ENCODE measurements at regions not wholly inside any gene's neighbourhood (a gene's known extent, or its start where the extent isn't known, plus 50 kb on each side); places are given as distances from the start of the nearest gene placed in this dataset.

DNA sequence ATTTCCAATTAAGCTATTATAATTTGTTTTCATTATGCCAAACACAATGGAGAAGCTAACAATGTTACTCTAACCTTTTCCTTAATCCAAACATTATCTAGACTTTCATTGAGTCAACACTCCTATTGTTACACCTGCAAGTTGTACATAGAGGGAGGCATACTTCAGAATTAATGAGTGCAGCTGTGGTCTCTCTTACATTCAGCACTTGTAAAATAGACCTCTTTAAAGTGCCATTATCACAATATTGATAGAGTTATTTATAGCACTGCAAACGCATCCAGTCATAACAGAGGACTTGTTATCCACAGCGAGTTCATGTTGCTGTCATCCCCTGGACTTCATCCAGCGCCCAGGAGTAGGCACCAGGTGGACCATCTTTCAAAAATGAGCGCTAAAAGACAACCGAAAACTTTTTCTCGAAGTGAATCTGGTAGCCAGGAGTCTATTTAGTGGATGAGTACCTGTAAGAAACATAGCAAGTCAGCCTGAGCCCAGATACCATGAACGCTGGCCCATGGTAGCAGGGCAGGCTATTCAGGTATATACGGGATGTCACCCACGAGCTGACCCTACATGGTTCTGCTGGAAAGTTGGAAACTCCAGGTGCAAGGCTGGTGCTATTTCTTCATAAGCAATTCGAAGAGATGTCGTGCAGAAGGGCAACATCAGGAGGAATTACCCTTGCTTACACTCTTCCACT, 70.6 kb upstream of the NFIA start:
- TF ChIP-seq, protein P1, sequence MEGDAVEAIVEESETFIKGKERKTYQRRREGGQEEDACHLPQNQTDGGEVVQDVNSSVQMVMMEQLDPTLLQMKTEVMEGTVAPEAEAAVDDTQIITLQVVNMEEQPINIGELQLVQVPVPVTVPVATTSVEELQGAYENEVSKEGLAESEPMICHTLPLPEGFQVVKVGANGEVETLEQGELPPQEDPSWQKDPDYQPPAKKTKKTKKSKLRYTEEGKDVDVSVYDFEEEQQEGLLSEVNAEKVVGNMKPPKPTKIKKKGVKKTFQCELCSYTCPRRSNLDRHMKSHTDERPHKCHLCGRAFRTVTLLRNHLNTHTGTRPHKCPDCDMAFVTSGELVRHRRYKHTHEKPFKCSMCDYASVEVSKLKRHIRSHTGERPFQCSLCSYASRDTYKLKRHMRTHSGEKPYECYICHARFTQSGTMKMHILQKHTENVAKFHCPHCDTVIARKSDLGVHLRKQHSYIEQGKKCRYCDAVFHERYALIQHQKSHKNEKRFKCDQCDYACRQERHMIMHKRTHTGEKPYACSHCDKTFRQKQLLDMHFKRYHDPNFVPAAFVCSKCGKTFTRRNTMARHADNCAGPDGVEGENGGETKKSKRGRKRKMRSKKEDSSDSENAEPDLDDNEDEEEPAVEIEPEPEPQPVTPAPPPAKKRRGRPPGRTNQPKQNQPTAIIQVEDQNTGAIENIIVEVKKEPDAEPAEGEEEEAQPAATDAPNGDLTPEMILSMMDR (IDR thresholded peaks at IDR 0.05; ENCODE audit: insufficient read depth, low read length, poor library complexity, severe bottlenecking) = no peak

DNA sequence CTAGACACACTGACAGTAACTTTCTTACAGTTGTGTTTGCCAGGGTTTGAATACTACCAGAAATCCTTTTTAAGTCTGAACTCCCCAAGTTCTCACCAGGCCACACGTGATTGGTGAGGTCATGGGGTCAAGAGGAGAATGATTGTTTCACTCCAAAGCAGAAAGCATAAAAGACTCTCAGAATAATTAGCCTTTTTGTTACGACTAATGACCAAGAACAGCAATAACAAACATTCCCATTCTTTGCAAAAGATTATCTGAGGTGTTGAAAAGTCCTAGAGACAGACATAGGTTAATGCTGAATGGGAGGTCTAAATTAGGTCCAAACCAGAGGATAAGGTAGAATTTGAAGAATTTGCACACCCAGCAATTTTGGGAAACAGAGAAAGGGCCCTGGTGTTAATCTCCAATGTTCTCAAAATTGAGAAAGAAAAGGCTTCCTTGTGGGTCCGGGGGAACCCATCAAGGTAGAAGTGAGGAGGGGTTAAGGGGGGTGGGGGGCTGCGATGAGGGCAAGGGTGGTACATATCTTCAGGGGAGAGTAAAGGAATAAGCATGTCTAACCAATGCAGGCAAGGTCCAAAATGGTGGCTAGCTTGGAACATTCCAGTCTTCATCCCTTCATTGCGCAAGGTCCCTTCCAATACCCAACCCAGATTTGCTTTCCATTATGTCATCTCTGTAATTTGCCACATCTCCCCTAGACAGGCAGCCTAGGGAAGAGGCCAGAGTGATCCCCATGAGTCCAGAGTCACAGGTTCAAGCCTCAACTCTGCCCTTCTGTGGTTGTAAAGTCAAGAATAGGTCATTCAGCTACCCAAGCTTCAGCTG, 74.6 kb upstream of the NFIA start:
- Histone ChIP-seq H3K36me3 (ENCODE audit: control insufficient read depth, insufficient read depth, low read length) (no peaks in the 10 kb centered on the region), H3K4me3 (ENCODE audit: low read depth, low read length) (no peak overlapping the region), H3K27me3 (ENCODE audit: control insufficient read depth, insufficient read depth, low read length) (peaks cover 2% of the 10 kb centered on the region)
- DNase-seq (ENCODE audit: low read depth) = no peak
- TF ChIP-seq, protein P1 (IDR thresholded peaks at IDR 0.05; ENCODE audit: insufficient read depth, low read length, poor library complexity, severe bottlenecking) = no peak

More for the DNA sequence above, 70.6 kb upstream of the NFIA start:
- Histone ChIP-seq H3K36me3 (ENCODE audit: control insufficient read depth, insufficient read depth, low read length) (no peaks in the 10 kb centered on the region), H3K4me3 (ENCODE audit: low read depth, low read length) (no peak overlapping the region), H3K27me3 (ENCODE audit: control insufficient read depth, insufficient read depth, low read length) (no peaks in the 10 kb centered on the region)
- DNase-seq (ENCODE audit: low read depth) = no peak

DNA sequence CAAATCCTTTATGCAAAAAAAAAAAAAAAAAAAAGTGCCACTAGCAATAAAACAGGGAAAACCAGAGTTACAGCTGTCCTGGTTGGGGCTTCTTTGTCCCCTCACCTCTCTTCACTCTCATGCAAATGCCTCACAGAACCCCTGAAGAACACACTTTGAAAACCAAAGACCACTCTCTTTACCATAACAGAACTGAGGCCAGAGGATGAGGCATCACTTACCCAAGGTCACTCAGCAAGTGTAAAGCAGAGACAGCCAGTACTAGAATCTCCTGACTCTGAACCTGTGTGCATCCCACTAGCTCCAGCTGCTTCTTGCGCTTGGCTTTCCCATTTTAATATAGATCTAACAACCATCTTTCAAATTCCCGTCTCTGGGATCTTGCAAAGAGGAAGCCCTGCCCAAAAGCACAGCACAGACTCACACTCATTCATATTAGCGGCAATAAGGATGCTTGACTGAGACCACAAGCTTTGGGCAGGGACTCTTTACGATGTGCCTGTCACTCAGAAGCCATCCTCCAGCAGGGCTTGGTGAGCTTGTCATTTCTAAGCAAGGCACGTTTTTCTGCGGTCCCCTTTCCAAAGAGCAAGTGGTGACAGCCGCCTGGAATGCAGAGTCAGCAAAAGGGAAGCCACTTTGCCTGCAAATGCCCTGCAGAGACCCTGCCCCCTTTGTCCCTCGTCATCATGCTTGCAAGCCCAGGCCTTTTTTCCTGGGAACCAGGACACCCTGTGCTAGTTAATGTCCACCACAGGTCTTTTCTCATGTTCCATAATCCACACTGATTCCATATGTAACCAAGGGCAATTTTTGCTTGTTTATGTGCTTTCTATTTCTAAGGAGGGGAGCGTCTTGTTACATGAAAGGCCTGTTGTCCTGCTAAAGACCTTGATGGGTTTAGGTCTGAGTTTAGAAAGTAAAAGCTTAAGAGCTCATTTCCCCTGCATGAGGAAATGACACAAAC, 76.5 kb upstream of the NFIA start:
- Histone ChIP-seq H3K36me3 (ENCODE audit: control insufficient read depth, insufficient read depth, low read length) (no peaks in the 10 kb centered on the region), H3K27me3 (ENCODE audit: control insufficient read depth, insufficient read depth, low read length) (peaks cover 2% of the 10 kb centered on the region), H3K4me3 (ENCODE audit: low read depth, low read length) (no peak overlapping the region)
- DNase-seq (ENCODE audit: low read depth) = no peak
- TF ChIP-seq, protein P1 (IDR thresholded peaks at IDR 0.05; ENCODE audit: insufficient read depth, low read length, poor library complexity, severe bottlenecking) = no peak

DNA sequence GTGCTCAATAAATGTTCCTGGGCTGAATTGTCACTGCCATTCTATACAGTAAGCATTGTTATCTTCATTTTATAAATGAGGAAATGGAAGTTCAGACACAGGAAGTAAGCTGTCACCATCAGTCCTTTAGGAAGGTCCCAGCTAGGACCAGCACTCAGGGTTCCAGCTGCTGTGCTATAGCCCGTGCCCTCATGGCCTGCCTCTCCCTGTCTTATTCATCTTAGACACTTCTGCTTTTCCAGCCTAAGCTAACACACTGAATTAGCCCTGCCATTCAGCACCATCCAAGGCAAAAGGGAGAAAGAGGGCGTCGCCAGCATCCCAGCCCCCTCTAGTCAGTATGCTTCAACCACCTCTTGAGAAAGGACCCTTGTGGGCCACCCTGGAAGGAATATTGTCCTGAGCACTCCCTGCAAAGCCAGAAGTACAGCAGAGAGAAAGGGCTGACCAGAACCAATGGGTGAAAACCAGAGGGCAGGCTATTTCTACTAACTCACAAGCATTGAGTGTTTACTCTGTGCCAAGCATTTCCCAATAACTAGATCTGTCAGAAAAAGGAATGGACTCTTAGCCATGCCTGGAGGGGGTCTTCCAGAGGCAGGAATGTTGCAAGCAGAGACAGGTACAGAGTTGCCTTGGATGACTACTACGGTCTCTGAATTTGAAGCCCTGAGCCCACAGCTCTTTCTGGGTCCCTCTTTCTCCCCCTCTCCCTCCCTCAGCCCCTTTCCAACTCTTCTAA, 77.9 kb upstream of the NFIA start:
- no peak for DNase-seq (ENCODE audit: low read depth)
- Histone ChIP-seq H3K36me3 (ENCODE audit: control insufficient read depth, insufficient read depth, low read length) (no peaks in the 10 kb centered on the region), H3K4me3 (ENCODE audit: low read depth, low read length) (no peak overlapping the region), H3K27me3 (ENCODE audit: control insufficient read depth, insufficient read depth, low read length) (peaks cover 2% of the 10 kb centered on the region)
- TF ChIP-seq, protein P1 (IDR thresholded peaks at IDR 0.05; ENCODE audit: insufficient read depth, low read length, poor library complexity, severe bottlenecking) = no peak

DNA sequence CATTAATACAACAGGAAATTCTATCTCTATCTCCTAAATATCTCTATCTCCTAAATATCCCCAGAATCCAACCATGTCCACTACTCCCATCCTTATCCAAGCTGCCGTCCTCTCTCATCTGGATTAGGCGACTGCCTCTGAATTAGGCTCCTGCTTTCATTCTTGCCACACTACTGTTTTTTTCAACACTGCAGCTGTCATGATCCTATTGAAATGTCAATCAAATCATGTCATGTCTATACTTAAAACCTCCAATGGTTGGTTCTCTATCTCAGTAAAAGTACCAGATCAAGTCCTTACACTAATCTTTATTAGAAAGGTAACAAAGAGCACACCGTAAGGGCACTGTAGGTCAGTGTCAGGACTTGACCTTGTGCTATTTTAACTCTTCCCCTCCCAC, 82.0 kb upstream of the NFIA start:
- H3K27me3 ChIP-seq (ENCODE audit: control insufficient read depth, insufficient read depth, low read length) = no peaks in the 10 kb centered on the region
- DNase-seq (ENCODE audit: low read depth) = no peak
- TF ChIP-seq, protein P1 (IDR thresholded peaks at IDR 0.05; ENCODE audit: insufficient read depth, low read length, poor library complexity, severe bottlenecking) = no peak
- no peaks in the 10 kb centered on the region for H3K36me3 ChIP-seq (ENCODE audit: control insufficient read depth, insufficient read depth, low read length)
- H3K4me3 ChIP-seq (ENCODE audit: low read depth, low read length) = no peak overlapping the region

Measured in kidney epithelial cell (primary cell).